Activated effector memory CD4-positive, alpha-beta T cell treated with Interleukin-2 at 50 U/mL for 16 hours (primary cell): ENCODE measurements at regions not wholly inside any gene's neighbourhood (a gene's known extent, or its start where the extent isn't known, plus 50 kb on each side); places are given as distances from the start of the nearest gene placed in this dataset.

ENCODE experiments used
- DNase-seq: peaks from one replicate; pipeline ENCODE4 v3.0.0-alpha.2; 2020

DNA sequence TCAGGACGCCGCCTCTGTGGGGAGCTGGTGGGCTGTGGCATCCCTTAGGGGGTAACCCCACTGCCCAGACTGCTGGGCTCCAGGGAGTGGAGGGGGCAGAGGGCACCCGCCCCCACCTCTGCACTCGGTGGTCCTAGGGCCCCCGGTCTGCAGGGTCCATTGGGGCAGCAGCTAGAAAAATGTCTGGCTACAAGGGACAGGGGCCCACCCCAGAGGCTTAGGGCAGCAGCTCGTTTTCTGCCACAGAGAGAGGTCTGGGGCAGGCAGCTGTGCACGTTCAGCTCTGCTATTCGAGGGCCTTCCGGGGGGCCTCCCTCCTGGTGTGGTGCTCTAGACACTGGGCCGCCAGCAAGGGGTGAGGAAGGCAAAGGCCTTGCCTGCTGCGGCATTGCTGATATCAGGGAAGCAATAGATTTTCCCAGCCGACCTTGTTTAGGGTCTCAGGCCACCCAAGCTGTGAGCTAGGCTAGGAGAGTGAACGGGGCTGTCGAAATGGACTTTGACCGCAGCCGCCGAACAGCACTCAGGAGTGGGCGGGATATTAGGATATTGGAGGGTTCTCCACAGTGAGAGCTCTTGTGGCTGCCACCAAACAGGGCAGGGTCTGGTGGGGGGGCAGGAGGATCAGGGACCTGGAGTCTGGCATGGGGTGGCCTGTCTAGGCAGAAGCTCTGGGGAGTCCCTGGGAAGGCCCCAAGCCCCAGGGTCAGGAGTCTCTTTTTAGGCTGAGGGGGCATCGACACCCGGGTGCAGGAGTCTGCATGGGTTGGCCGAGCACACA lies 61.4 kb upstream of the KLF13 start:
- no peak for DNase-seq

DNA sequence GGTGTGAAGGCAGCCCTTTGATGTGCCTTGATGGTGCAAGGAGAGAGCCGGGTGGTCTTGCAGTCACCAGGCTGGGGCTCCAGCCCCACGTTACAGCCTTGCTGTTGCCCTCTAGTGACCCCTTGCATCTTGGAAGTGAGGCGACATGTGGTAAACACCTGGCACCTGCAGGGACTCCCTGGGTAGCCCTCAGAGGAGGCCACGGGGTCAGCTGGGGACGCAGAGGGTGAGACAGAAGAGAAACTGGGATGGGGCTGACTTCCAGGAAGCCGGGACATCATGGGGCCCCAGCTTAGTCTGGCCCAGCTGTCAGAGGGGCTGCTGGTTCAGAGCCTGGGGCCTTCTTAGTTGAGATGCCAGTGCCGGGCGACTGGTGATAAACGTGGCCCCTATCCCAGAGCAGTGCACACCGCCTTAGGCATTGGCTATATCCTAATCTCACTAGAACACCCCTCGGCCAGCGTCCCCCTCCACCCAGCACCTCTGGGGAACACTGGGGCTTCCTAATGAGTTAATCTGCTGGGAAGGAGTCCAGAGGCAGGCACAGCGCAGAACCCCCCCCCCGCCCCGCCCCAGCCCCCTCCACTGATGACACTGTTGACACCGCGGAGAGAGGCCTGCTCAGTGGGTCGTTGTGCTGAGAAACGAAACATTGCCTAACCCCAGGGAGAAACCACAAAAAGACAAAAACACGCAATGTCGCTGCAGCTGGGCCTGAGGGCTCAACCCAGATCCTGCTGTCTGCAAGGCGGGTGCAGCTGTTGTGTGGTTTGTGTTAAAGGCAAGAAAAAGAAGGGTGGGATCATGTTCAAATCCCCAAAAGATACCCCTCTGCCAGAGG lies 60.5 kb upstream of the KLF13 start:
- DNase-seq: peak; percentile 73

DNA sequence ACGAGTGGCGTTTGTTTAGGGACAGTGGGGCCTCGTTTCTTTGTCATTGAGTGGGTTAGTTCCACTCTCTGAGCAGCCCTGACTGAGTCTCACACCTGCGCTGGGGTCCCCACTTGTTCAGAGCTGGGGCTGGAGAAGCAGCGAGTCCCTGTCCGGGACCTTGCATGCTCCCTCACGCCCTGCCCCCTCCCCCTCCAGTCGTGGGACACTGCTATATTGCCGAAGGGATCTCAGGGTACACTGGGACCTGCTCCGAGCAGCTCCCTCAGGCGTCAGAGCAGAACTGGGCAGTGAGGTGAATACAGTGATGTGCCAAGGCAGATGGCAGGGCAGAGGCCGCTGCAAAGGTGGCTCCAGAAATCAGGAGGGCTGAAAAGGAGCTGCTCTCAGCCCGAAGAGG lies 59.9 kb upstream of the KLF13 start:
- DNase-seq: no peak

GRCh38 chr15:31267161-31268107 lies 59.2 kb upstream of the KLF13 start:
- no peak for DNase-seq

GRCh38 chr15:31268108-31268501 lies 58.5 kb upstream of the KLF13 start:
- no peak for DNase-seq

GRCh38 chr15:31268911-31269784 lies 57.5 kb upstream of the KLF13 start:
- DNase-seq: no peak

GRCh38 chr15:31269816-31270575 lies 56.6 kb upstream of the KLF13 start:
- no peak for DNase-seq

DNA sequence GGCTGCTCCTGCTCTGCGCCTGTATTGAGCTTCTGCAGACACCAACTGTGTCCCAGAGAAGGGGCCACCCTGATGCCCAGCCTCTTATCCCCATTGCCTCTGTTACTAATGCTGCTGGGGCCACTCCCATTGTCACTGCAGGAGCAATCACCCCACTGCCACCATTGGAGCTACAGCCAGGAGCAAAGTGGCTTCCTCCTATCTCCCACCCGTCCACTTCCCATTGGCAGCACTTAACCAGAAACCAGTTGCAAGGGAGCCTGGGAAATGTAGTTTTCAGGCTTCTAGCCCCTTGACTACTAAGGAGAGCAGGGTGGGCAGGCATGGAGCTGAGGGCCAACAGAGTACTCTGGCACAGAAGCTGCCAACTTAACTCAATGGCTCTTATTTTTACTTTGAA lies 55.9 kb upstream of the KLF13 start:
- DNase-seq: no peak

DNA sequence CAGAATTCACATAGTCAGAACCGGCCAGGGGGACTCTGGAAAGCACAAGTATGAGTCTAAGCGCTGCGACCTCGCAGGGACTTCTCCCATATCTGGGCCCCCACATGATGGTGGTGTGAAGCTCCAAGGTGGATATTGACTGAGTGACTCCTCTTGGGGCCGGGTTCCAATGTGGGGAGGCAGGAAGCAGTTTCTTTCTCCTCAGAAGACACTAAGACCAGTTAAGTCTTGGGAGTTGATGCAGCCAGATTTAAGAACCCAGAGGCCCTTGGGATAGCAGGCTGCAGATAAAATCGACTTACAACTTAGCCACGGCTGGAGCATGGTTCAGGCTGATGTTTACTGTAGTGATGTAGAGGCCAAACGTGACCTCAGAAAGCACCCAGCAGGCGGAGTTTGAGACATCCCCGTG lies 55.4 kb upstream of the KLF13 start:
- no peak for DNase-seq

GRCh38 chr15:31271711-31272557 lies 54.7 kb upstream of the KLF13 start:
- DNase-seq: no peak

GRCh38 chr15:31272558-31273257 lies 53.9 kb upstream of the KLF13 start:
- DNase-seq: no peak

GRCh38 chr15:31273258-31273941 lies 53.2 kb upstream of the KLF13 start:
- DNase-seq: no peak

DNA sequence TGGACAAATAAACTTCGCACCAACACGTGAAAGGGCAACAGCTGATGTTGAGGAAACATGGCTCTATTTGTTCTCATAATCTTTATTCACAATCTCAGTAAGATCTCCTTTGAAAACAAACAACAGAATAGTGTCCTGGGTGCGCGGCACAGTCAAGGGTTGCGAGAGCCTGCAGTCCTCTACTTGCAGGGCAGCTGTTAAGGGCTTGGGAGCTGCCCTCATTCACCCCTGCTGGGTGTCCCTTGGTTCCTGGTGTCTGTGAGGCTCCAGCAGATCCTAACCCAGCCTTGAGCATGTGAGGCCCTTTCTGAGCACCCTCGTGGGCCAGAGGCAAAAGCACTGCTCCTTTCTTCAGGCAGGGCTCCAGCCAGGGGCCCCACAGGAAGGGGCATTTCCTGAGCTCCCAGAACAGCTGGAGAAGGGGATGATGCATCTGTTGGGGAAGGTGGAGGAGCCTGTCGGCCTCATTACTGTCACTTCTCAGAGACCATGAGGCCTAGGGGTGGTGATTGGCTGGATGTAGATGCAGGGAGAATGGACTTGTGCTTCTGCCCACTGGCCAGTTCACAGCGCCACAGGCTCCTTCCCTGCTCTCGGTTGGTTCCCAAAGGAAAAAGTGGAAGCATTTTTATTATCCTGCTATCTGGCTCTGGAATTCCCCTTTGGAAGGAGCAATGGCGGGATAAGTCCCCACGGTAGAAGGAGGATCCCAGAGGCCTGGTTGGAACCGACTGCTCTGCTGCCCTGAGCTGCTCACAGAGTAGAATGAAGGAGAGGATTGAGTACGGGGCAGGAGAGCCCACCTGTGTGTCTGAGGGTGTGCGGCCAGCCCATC lies 51.9 kb upstream of the KLF13 start:
- DNase-seq: no peak

GRCh38 chr15:31275331-31276262 lies 51.0 kb upstream of the KLF13 start:
- no peak for DNase-seq

GRCh38 chr15:31276596-31277298 lies 49.9 kb upstream of the KLF13 start:
- no peak for DNase-seq
